ENCODE measurements at regions not wholly inside any gene's neighbourhood (a gene's known extent, or its start where the extent isn't known, plus 50 kb on each side); places are given as distances from the start of the nearest gene placed in this dataset.
"Not testable (repeated sequence)": the region's sequence is repeated elsewhere in the genome, so short reads cannot be mapped to it uniquely, and the experiment has no call there.

DNA sequence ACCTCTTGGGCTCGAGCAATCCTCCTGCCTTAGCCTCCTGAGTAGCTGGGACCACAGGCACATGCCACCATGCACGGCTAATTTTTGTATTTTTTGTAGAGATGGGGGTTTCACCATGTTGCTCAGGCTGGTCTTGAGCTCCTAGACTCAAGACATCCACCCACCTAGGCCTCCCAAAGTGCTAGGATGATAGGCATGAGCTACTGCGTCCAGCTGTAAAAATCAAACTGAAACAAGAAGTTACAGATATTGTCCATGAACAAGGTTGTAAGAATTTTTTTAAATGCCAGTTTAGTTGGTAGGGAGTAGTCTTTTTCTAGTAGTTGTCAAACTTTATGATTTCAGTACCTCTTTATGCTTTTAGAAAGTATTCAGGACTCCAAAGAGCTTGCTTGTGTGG, 424.4 kb upstream of the PMFBP1 start:
- DNase-seq (ENCODE audit: low spot score): no peak

DNA sequence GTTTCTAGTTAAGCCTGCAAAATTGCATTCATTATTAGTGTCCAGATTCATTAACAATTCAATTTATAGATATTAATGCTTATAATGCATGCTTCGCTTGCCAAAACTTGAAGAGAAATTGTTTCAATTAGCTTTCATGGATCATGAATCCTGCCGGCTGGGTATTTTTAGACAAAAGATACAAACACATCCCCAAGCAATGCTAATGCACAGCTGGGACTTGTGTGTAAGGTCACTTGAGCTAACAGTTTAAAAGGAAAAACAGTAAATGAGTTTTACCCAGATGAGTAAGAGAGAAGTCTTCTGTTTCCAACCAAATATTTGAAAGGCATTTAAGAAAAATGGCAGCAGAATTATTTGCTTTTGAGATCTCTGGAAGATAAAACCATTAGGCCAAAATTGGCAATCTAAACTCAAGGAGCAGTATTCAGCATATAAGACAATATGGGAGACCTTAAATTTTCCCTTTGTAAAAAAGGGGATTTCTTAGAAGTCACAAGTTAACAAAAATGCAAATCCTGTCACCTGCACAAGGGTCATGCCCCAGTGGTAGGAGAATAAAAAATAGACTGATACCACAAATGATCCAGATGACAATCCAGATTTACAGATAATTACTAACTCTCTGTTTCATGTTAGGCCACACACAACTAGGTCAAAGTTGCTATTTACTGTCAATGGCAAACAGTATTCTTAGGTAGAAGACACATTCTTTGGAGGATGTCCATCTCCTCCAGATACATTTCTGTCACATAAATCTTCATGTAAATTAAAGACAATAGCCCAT, 418.4 kb upstream of the PMFBP1 start:
- DNase-seq (ENCODE audit: low spot score): no peak

DNA sequence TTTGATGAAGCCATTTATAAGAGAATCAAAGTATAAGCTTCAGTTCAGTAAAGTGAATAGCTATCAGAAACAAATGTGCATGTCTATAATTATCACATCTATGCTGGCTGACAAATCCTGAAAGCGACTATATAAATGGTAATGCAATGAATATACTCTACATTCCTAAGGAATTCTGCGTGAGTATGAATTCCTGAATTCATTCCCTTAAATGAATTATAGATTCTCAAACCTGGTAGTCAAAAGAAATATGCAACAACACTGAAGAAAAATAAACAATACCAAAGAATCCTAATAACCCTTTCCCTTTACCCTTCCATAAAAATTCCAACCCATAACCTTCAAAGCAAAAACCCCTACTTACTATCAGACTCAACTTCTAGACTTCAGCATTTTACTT, 416.6 kb upstream of the PMFBP1 start:
- DNase-seq (ENCODE audit: low spot score): no peak

DNA sequence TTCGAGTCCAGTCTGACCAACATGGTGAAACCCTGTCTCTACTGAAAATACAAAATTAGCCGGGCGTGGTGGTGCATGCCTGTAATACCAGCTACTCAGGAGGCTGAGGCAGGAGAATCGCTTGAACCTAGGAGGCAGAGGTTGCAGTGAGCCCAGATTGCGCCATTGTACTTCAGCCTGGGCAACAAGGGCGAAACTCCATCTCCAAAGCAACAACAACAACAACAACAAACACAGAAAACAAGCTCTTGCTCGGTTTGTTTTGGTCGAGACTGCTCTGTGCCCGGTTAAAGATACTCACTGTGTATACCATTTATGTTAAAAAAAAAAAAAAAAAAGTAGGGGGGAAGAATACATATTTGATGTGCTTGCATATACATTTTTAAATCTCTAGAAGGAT, 406.1 kb upstream of the PMFBP1 start:
- not testable (repeated sequence) for DNase-seq (ENCODE audit: low spot score)

DNA sequence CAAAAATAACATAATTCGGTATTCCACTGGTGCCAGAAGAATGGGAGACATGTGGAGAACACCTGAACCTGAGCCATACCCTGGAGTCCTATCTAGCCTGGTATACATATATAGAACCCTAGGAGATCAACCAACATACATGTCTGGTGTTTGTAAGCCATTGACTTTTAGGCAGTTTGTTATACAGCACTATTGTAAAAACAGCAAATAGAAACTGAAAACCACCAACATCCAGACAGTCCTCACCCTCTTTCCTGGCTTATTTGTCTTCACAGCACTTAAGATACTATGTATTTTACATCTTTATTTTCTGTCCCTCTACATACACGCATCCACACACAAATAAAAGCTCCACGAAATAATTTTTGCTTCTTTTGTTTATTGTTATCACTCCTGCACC, 404.2 kb upstream of the PMFBP1 start:
- DNase-seq (ENCODE audit: low spot score): no peak

DNA sequence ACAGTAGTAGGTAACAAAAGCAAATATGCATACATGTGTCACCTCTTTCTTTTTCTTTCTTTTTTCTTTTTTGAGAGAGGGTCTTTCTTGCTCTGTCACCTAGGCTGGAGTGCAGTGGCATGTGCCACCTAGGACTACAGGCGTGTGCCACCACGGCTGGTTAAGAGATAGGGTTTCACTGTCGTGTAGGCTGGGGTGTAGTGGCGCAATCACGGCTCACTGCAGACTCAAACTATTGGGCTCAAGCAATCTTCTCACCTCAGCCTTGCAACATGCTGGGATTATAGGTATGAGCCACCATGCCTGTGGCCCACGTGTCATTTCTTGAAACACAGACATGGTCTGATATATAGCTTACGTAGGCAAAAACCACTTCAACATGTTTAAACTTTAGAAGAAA, 397.7 kb upstream of the PMFBP1 start:
- DNase-seq (ENCODE audit: low spot score): no peak

DNA sequence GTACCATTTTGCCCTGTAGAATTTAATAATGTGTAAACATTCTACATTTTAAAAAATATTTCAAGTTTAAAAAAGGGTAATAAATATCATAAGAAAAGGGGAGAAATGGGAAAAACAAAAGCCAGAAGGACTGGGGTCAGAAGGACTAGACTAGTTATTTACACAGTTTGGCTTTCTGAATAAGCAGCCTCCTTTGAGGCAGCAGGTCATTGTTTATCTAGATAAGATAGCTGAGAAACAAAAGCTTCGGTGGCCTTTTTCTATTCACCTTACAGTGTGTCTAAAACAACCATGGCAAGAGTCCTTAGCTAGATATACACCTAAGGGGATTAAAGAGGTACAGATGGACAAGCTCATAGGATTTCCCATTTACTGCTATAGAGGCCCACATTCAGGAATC, 396.5 kb upstream of the PMFBP1 start:
- DNase-seq (ENCODE audit: low spot score): no peak

DNA sequence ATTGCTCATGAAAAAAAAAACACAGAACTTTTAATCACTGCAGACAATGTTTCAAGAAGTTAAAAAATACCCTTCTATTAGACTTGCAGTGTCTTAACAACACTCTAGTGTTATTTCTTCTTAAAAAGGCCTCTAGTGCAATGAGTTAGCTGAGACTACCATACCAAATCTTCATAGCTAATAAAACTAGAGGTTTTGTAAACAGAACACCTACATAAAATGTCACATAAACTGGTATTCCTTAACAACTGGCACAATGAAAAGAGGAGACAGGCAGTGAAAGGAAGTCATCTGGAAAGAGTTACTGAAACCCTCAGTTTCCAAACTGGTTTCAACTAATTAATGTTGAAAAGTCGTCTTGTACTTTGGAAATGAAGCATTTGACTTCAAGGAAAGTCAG, 394.2 kb upstream of the PMFBP1 start:
- DNase-seq (ENCODE audit: low spot score): no peak

DNA sequence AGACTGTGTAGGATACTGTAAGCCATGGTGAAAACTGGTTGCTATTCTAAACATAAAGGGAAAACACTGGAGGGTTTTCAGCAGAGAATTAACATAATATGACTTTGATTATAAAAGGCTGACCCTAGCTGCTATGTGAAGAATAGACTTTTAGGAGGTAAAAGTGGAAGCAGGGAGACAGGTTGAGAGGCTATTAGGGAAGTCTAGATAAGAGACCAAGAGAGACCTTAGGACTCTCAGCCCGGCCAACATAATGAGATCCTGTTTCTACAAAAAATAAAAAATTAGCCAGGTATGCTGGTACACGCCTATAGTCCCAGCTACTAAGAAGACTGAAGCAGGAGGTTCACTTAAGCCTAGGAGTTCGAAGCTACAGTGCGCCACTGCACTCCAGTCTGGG, 393.2 kb upstream of the PMFBP1 start:
- DNase-seq (ENCODE audit: low spot score): no peak

DNA sequence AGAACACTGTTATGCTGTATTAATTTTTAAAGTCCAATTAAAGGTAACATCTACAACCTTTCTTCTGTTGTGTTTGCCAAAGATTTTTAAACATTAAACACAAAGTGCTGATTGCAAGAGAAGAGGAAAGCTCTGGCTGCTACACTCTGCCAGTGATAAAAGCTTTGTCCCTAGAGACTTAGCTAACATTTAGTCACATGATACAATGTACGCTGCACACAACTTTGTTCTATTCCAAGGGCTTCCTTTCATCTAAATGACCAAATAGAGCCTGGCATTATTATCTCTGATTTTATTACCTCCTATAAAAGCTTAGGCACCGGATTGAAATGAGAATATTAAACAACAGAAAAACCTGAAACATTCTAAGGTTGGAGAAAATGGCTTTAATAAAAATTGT, 388.7 kb upstream of the PMFBP1 start:
- no peak for DNase-seq (ENCODE audit: low spot score)

DNA sequence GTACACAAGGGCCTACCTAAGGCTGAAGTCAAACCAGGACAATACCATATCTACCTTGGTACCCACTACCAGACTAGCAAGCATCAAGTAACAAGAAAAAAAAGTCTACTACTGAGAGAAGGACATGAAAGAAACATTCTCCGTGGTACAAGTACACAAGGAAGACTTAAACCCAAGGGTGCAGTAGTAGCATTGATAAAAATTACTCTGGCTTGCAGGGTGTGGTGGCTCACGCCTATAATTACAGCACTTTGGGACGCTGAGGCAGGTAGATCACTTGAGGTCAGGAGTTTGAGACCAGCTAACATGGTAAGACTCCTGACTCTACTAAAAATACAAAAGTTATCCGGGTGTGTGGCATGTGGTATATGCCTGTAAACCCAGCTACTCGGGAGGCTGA, 386.5 kb upstream of the PMFBP1 start:
- no peak for DNase-seq (ENCODE audit: low spot score)

DNA sequence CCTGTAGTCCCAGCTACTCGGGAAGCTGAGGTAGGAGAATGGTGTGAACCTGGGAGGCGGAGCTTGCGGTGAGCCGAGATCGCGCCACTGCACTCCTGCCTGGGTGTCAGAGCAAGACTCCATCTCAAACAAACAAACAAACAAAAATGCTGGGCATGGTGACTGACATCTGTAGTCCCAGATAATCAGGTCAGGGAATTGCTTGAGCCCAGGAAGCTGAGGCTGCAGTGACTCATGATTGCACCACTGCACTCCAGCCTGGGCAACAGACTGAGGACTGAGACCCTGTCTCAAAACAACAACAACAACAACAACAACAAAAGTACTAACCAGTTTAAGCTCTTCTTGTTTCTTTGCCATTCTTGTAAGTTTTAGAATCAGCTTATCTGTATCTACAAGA, 383.0 kb upstream of the PMFBP1 start:
- DNase-seq (ENCODE audit: low spot score): no peak

DNA sequence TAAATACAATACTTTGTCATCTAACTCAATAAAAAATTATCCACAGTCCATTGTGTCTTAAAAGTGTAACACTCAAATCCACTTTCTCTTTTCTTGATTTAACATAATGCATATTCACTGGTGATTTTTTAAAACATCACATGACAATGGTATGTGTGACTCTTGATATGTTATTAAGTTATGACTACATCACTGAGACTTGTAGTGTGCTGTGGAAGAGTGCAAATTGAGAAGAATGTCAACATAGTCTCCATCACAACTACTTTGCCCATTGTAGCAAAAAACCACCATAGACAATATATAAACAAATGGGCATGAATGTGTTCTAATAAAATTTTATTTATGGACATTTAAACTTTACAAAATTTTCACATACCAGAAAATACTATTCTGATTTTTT, 380.7 kb upstream of the PMFBP1 start:
- peak; percentile 10 for DNase-seq (ENCODE audit: low spot score)

DNA sequence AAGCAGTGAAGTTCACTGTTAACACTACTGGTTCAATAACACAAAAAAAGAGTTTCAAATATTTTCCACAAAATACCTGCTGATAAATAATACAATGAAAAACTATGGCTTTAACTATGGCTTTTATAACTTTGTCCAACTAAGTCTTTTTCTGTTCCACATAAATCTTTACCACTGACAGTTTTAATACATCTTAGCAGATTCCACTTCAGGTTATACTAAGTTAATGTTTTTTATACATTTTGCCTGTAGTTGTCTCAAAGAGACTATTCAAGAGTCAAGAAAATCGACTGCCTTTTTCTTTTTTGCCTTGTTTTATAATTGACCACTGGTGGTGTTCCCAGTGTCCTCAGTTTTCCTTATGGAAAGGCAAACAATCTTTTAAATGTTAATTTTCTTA, 379.7 kb upstream of the PMFBP1 start:
- DNase-seq (ENCODE audit: low spot score): no peak

DNA sequence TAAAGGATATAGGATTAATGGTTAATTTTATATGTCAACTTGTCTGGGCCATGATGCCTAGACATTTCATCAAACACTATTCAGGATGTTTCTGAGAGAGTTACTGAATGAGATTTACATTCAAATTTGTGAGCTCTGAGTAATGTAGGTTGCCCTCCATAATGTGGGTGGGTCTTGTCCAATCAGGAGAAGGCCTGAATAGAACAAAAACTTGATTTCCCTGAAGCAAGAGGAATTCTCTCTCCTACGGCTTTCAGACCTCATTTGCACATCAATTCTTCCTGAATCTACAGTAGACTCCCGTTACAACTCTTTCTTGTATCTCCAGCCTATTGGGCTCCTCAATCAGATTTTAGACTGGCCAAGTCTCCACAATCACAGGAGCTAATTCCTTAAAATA, 377.9 kb upstream of the PMFBP1 start:
- DNase-seq (ENCODE audit: low spot score): no peak

DNA sequence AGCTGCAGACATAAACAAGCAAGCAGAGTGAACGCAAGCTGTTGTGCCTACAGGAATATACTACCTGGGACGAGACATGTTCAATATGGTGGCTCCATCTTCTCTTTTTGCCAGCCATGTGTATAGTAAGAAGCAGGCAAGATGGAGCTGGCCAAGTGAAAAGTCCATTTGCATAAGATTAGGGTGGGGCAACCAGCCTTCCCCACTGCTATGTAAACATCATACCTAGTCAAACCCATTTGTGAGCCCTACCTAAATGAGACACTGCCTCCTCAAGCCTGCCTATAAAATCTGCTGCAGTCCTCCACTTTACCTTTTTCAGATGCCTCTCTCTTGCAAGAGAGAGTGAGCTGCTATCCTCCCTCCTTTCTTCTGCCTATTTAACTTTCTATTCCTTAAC, 370.1 kb upstream of the PMFBP1 start:
- no peak for DNase-seq (ENCODE audit: low spot score)

DNA sequence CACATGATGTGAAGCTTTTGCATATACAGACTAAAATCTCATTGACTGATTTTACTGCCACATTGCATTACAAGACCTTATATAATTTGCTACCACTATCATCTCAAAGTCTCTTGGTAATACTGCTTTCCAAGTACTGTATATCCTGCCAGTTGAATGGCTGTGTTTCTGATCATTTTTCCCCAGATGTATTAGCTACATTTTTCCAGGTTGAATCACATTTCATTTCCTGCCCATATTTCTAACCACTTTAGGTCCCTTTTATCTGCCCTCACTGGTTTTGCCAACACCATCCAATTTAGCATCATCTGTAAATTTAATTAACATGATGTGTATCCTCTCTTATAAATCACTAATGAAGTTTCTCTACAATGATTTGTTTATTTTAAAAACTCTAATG, 365.7 kb upstream of the PMFBP1 start:
- DNase-seq (ENCODE audit: low spot score): peak; percentile 25

DNA sequence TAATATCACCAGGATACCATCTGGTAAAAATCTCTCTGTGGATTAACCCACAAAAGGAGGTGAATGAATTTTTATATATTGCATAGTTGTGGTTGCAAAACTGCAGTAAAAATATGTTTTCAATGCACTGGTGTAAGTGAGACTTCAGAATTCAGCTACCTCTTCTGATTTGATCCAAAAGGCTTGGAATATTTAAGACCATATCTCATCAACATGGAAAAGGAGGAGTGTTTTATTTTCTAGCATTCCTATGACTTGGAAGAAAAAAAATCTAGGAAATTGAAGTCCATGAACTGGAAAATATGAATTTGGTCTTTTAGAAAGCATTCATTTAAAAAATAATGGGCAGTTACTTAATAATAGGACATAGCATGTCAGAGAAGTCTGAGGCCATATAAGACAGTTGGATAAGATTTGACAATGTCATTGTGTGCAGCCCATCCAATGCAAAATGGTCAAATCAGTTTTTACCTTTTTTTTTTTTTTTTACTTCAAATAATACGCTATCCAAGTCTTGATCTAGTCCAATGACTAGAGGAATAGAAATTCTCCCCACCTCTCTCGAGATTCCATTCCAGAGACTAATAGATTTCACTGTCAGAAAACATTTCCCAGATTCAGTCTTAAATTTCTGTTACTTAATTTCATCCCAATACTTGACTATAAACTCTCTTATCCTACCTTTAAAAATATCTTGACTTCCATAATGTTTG, 364.9 kb upstream of the PMFBP1 start:
- DNase-seq (ENCODE audit: low spot score): peak; percentile 21

DNA sequence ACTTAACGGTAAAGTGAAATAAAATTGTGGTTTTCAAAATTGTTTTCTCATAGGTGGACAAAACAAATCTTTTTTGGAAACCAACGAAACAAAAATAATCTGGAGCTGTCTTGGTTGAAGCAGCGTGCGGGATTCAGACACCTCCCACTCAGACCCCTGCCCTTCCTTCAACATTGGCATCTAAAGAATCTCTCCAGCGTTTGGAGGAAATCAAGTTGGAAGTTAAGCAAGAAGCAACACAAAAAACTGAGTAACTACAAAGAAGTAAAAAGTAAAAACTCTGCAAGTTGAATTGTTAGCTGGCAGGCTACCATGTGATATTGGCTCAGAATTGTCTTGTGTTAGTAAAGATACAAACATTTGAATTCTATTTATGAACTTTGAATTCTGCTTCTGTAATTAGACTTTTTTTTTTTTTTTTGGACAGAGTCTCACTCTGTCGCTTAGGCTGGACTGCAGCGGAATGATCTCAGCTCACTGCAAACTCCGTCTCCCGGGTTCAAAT, 361.0 kb upstream of the PMFBP1 start:
- no peak for DNase-seq (ENCODE audit: low spot score)

DNA sequence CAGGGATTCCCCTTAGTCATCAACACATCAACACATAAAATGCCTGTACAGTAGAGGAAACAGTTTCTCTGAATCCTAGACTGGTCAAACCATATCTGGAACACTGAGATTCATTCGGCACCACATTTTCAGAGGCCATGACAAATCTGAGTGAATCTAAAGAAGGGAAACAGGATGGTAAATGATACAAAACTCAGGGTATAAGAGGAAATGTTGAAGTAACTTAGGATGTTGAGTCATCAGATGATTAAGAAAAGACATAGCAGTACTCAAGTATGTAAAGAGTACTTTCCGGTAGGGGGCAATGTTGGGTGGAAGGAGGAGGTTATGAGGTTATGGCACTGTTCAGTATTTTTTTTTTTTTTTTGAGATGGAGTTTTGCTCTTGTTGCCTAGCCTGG, 358.5 kb upstream of the PMFBP1 start:
- peak; percentile 15 for DNase-seq (ENCODE audit: low spot score)

DNA sequence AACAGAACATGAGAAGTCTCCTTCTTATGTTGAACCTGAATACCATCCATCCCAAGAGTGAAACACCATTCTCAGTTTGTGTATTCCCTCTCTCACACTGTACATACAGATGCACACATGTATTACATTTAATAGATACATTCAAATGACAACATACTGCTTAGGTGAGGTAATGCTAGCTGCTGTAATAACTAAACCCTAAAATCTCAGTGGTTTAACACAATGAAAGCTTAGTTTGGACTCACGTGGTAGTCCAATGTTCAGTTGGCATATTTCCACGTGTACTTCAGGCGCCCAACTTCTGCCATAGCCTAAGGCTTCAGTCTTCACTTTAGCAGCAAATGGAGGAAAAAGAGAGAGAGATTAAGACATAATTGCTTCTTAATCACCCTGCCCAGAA, 351.1 kb upstream of the PMFBP1 start:
- no peak for DNase-seq (ENCODE audit: low spot score)

DNA sequence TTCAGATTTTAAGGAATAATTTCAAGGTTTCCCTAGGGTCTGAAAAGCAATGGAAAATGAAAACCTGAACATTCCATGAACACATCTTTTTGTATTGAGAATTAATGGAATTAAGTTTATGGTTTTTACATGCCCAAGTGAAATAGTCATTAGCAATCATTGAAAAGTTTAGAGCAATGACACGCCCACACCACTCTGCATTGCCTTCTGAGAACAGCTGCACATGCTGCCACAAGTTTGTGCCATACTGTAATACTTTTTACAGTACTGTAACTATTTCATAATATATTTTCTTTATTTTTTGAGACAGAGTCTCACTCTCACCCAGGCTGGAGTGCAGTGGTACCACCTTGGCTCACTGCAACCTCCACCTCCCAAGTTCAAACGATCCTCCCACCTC, 345.2 kb upstream of the PMFBP1 start:
- DNase-seq (ENCODE audit: low spot score): no peak

DNA sequence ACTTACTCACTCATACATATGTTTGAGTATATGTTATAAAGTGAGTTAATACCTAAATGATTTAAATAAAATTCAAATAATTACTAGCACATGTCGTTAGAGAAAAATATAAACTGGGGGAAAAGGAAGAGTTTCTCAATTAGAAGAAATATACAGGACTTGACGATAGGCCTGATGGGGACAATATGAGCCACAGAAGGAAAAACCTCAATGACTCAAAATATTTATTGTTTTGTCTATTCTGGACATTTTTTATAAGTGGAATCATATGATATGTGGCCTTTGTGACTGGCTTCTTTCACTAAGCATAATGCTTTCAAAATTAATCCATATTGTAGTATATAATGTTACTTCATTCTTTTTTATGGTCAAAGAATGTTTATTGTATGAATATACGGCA, 339.2 kb upstream of the PMFBP1 start:
- peak; percentile 7 for DNase-seq (ENCODE audit: low spot score)

DNA sequence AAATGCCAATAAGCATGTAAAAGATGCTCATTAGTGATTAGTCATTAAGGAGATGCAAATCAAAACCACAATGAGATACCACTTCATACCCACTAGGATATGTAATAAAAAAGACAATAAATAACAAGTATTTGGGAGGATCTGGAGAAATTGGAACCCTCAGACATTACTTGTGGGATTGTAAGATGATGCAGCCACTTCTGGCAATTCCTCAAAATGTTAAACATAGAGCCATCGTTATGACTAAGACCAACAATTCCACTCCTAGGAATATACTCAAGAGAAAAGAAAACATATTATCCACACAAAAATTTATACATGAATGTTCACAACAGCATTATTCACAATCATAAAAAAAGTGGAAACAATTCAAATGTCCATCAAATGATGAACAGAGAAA, 336.2 kb upstream of the PMFBP1 start:
- no peak for DNase-seq (ENCODE audit: low spot score)
